Breast epithelium (tissue), 3 donors: ENCODE measurements at regions not wholly inside any gene's neighbourhood (a gene's known extent, or its start where the extent isn't known, plus 50 kb on each side); places are given as distances from the start of the nearest gene placed in this dataset.

Experiments used
- CTCF ChIP-seq, 3 donors: fragments of 450-650 bp; IDR thresholded peaks; one replicate each; pipeline ENCODE4 v1.5.1; 2016 to 2017; ENCODE audit warnings: antibody characterized with exemption in 3 of 3, mild to moderate bottlenecking in 3 of 3, moderate library complexity in 3 of 3
- POLR2AphosphoS5 ChIP-seq, 3 donors: sonication (generic); formaldehyde crosslinking; IDR thresholded peaks; one replicate each; pipeline ENCODE4 v1.6.1; 2017; ENCODE audit warnings: antibody characterized with exemption in 3 of 3

DNA sequence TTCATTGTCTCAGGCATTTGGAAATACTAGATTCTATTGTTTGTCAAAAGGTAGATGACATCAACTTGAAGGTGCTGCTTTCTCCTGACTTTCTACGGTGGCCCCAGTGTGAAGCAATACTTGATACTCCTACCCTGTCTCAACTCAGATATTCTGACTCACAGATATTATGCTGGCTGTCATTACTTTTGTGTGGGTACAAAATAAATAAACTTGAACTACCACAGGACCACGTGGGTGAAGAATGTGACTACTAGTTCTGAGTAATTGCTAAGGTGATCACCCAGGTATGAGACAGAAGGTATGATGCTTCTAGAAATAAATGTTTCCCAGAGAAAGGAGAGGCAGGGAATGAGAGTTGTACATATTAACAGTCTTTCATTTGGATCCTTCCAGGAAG lies 275.3 kb upstream of the SPOCK3 start:
- TF ChIP-seq POLR2AphosphoS5 (IDR thresholded peaks at IDR 0.05) (no peak), CTCF (IDR thresholded peaks at IDR 0.05) (no peak)
